Glutamatergic neuron (in vitro differentiated cells): ENCODE measurements at regions not wholly inside any gene's neighbourhood (a gene's known extent, or its start where the extent isn't known, plus 50 kb on each side); places are given as distances from the start of the nearest gene placed in this dataset.

Experiments
- DNase-seq: peaks from one replicate; pipeline ENCODE4 v3.0.0; 2022
- H3K27ac Mint-ChIP-seq: one replicate; pipeline ENCODE4 v1.8.0; 2020; ENCODE audit warnings: mild to moderate bottlenecking, mixed read lengths, inconsistent platforms; ENCODE audit not compliant: unreplicated experiment
- H3K27me3 Mint-ChIP-seq: one replicate; pipeline ENCODE4 v1.8.0; 2020; ENCODE audit warnings: mild to moderate bottlenecking, moderate library complexity, mixed read lengths, inconsistent platforms; ENCODE audit not compliant: unreplicated experiment
- H3K36me3 Mint-ChIP-seq: one replicate; pipeline ENCODE4 v1.8.0; 2020; ENCODE audit warnings: mild to moderate bottlenecking, mixed read lengths, inconsistent platforms; ENCODE audit not compliant: unreplicated experiment
- H3K4me1 Mint-ChIP-seq: one replicate; pipeline ENCODE4 v1.8.0; 2020; ENCODE audit warnings: mild to moderate bottlenecking, low read depth, mixed read lengths, inconsistent platforms; ENCODE audit not compliant: unreplicated experiment
- H3K4me3 Mint-ChIP-seq: one replicate; pipeline ENCODE4 v1.8.0; 2020; ENCODE audit warnings: mild to moderate bottlenecking, mixed read lengths, inconsistent platforms; ENCODE audit not compliant: unreplicated experiment
- H3K9me3 Mint-ChIP-seq: one replicate; pipeline ENCODE4 v1.8.0; 2020; ENCODE audit warnings: mild to moderate bottlenecking, moderate library complexity, mixed read lengths, inconsistent platforms; ENCODE audit not compliant: unreplicated experiment
- TF ChIP-seq, protein P1 (sequence below): fragments of 200-600 bp; sonication (generic); IDR thresholded peaks from one replicate; pipeline ENCODE4 v1.5.0; 2021; ENCODE audit not compliant: partially characterized antibody, unreplicated experiment

DNA sequence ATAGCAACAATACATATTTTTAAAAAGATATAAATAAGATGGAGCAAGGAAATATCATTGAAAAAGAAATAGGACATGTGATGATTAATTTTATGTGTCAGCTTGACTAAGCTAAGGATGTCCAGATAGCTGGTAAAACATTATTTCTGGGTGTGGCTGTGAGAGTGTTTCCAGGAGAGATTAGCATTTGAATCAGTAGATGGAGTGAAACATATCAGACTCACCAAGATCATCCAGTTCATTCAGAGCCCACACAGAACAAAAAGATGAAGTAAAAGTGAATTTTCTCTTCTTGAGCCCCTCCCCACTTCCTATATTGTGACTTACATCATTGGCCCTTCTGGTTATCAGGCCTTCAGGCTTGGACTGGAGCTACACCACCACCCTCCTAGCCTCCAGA, 61.6 kb upstream of the TUSC7 start:
- no peaks in the 10 kb centered on the region for H3K4me1 Mint-ChIP-seq
- no peaks in the 10 kb centered on the region for H3K27me3 Mint-ChIP-seq
- no peaks in the 10 kb centered on the region for H3K36me3 Mint-ChIP-seq
- H3K9me3 Mint-ChIP-seq, result no peaks in the 10 kb centered on the region
- H3K4me3 Mint-ChIP-seq, result no peak overlapping the region
- no peak overlapping the region for H3K27ac Mint-ChIP-seq
- TF ChIP-seq, protein P1, sequence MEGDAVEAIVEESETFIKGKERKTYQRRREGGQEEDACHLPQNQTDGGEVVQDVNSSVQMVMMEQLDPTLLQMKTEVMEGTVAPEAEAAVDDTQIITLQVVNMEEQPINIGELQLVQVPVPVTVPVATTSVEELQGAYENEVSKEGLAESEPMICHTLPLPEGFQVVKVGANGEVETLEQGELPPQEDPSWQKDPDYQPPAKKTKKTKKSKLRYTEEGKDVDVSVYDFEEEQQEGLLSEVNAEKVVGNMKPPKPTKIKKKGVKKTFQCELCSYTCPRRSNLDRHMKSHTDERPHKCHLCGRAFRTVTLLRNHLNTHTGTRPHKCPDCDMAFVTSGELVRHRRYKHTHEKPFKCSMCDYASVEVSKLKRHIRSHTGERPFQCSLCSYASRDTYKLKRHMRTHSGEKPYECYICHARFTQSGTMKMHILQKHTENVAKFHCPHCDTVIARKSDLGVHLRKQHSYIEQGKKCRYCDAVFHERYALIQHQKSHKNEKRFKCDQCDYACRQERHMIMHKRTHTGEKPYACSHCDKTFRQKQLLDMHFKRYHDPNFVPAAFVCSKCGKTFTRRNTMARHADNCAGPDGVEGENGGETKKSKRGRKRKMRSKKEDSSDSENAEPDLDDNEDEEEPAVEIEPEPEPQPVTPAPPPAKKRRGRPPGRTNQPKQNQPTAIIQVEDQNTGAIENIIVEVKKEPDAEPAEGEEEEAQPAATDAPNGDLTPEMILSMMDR, result no peak
- DNase-seq, result no peak
